SK-N-SH (cell line): ENCODE measurements at regions not wholly inside any gene's neighbourhood (a gene's known extent, or its start where the extent isn't known, plus 50 kb on each side); places are given as distances from the start of the nearest gene placed in this dataset.

Source experiments
- CTCF ChIA-PET: fragments of 300-600, 350-600 bp; formaldehyde crosslinking; extraction: SDS; loops from one replicate; lab custom pipeline; 2021; lab: Yijun Ruan, JAX
- POLR2A ChIA-PET: fragments of 350-600 bp; sonication (Branson Sonifier 250); formaldehyde crosslinking; extraction: SDS; loops from one replicate; lab custom pipeline; 2020; ENCODE audit warnings: antibody characterized with exemption, inconsistent platforms; lab: Yijun Ruan, JAX
- DNase-seq: peaks from one replicate; pipeline ENCODE4 v3.0.0; 2012
- H2AFZ ChIP-seq: fragments of 200-600 bp; sonication (generic); 2 replicates; pipeline ENCODE4 v1.8.1; 2016; ENCODE audit warnings: antibody characterized with exemption, mild to moderate bottlenecking, low read depth
- H3F3A ChIP-seq: fragments of 200-600 bp; sonication (generic); replicated peaks from 2 replicates; pipeline ENCODE3; 2016; ENCODE audit warnings: antibody characterized with exemption, mild to moderate bottlenecking; ENCODE audit not compliant: insufficient read depth
- H3K27ac ChIP-seq, 2 experiments: fragments of 200-500 bp in 1 of 2; fragments of 200-600 bp in 1 of 2; sonication (Bioruptor generic) in 1 of 2; sonication (generic), shearing (Covaris generic) in 1 of 2; 2 replicates each; pipeline versions ENCODE4 v1.5.1 to v1.6.1; 2014 to 2016; ENCODE audit warnings: low read depth in 2 of 2, inconsistent platforms in 1 of 2, low read length in 1 of 2, mild to moderate bottlenecking in 1 of 2, mixed read lengths in 1 of 2
- H3K27me3 ChIP-seq: fragments of 200-600 bp; sonication (generic), shearing (Covaris generic); 2 replicates; pipeline ENCODE4 v1.6.1; 2016; ENCODE audit warnings: mixed run types; ENCODE audit not compliant: insufficient read depth
- H3K36me3 ChIP-seq, 2 experiments: fragments of 200-500 bp in 1 of 2; fragments of 200-600 bp in 1 of 2; sonication (Bioruptor generic) in 1 of 2; sonication (generic) in 1 of 2; replicated peaks in 1 of 2; 2 replicates each; pipeline versions ENCODE3 to v1.5.1; 2014 to 2016; ENCODE audit warnings: low read length in 1 of 2, mild to moderate bottlenecking in 1 of 2; ENCODE audit not compliant: insufficient read depth in 2 of 2, control insufficient read depth in 1 of 2
- H3K4me1 ChIP-seq, 2 experiments: fragments of 200-500 bp in 1 of 2; fragments of 200-600 bp in 1 of 2; sonication (Bioruptor generic) in 1 of 2; sonication (generic), shearing (Covaris generic) in 1 of 2; 2 replicates each; pipeline versions ENCODE4 v1.5.1 to v1.6.1; 2014 to 2016; ENCODE audit warnings: low read depth in 1 of 2, low read length in 1 of 2, mixed run types in 1 of 2; ENCODE audit not compliant: insufficient read depth in 2 of 2, control insufficient read depth in 1 of 2
- H3K4me2 ChIP-seq: fragments of 200-600 bp; sonication (generic), shearing (Covaris generic); 2 replicates; pipeline ENCODE4 v1.6.1; 2017; ENCODE audit warnings: mixed run types
- H3K4me3 ChIP-seq, 2 experiments: fragments of 200-500 bp in 1 of 2; fragments of 200-600 bp in 1 of 2; sonication (Bioruptor generic) in 1 of 2; sonication (generic), shearing (Covaris generic) in 1 of 2; 2 replicates each; pipeline versions ENCODE4 v1.5.1 to v1.8.1; 2014 to 2016; ENCODE audit warnings: low read depth in 2 of 2, inconsistent platforms in 1 of 2, low read length in 1 of 2, mild to moderate bottlenecking in 1 of 2, mixed read lengths in 1 of 2, moderate library complexity in 1 of 2
- H3K79me2 ChIP-seq: fragments of 200-600 bp; sonication (generic); 2 replicates; pipeline ENCODE4 v1.8.1; 2017; ENCODE audit warnings: mild to moderate bottlenecking; ENCODE audit not compliant: insufficient read depth
- H3K9ac ChIP-seq: fragments of 200-600 bp; sonication (generic); 2 replicates; pipeline ENCODE4 v1.6.1; 2017; ENCODE audit warnings: mixed run types
- H3K9me2 ChIP-seq: fragments of 200-600 bp; sonication (generic); 2 replicates; pipeline ENCODE4 v1.6.1; 2017; ENCODE audit warnings: mixed run types
- H3K9me3 ChIP-seq: fragments of 200-600 bp; sonication (generic); 2 replicates; pipeline ENCODE4 v1.6.1; 2017; ENCODE audit warnings: mixed run types, mild to moderate bottlenecking, moderate library complexity
- H4K20me1 ChIP-seq: fragments of 200-600 bp; sonication (generic); 2 replicates; pipeline ENCODE4 v1.6.1; 2017; ENCODE audit warnings: mild to moderate bottlenecking, mixed run types; ENCODE audit not compliant: insufficient read depth
- CHD2 ChIP-seq: fragments of 150-350 bp; IDR thresholded peaks from 2 replicates; pipeline ENCODE4 v1.6.1; 2018; ENCODE audit warnings: low read length; ENCODE audit not compliant: partially characterized antibody
- EP300 ChIP-seq, 2 experiments: IDR thresholded peaks; 2 replicates each; pipeline versions ENCODE4 v1.4.0 to v1.6.1; 2012; ENCODE audit warnings: borderline replicate concordance in 1 of 2, low read depth in 1 of 2, low read length in 1 of 2
- FOSL2 ChIP-seq: IDR thresholded peaks from 2 replicates; pipeline ENCODE4 v1.4.0; 2012; ENCODE audit warnings: low read depth, mild to moderate bottlenecking, moderate library complexity, borderline replicate concordance
- FOXM1 ChIP-seq: IDR thresholded peaks from 2 replicates; pipeline ENCODE4 v1.4.0; 2012; ENCODE audit warnings: low read depth, mild to moderate bottlenecking
- GABPA ChIP-seq: IDR thresholded peaks from 2 replicates; pipeline ENCODE4 v1.4.0; 2012; ENCODE audit warnings: low read depth, mild to moderate bottlenecking
- GATA2 ChIP-seq: sonication (generic); formaldehyde crosslinking; IDR thresholded peaks from 2 replicates; pipeline ENCODE4 v1.5.0; 2020; ENCODE audit warnings: mild to moderate bottlenecking, missing genetic modification reagents
- JUND ChIP-seq: IDR thresholded peaks from 2 replicates; pipeline ENCODE4 v1.4.0; 2012
- MEF2A ChIP-seq: IDR thresholded peaks from 2 replicates; pipeline ENCODE4 v1.4.0; 2012; ENCODE audit warnings: low read depth, borderline replicate concordance
- NFIC ChIP-seq: IDR thresholded peaks from 2 replicates; pipeline ENCODE4 v1.4.0; 2012; ENCODE audit warnings: borderline replicate concordance
- NRF1 ChIP-seq: IDR thresholded peaks from 2 replicates; pipeline ENCODE4 v1.6.1; 2012; ENCODE audit warnings: low read depth, mild to moderate bottlenecking, low read length
- POLR2AphosphoS5 ChIP-seq: IDR thresholded peaks from 2 replicates; pipeline ENCODE4 v1.6.1; 2012; ENCODE audit warnings: low read depth, low read length
- RCOR1 ChIP-seq: fragments of 150-350 bp; IDR thresholded peaks from 2 replicates; pipeline ENCODE4 v1.6.1; 2017; ENCODE audit warnings: antibody characterized with exemption, low read length
- RFX5 ChIP-seq: IDR thresholded peaks from 2 replicates; pipeline ENCODE4 v1.6.1; 2012; ENCODE audit warnings: mild to moderate bottlenecking, improper control_type of control experiment, low read length
- RXRA ChIP-seq: IDR thresholded peaks from 2 replicates; pipeline ENCODE4 v1.4.0; 2012; ENCODE audit warnings: low read depth, mild to moderate bottlenecking, borderline replicate concordance
- SIN3A ChIP-seq: IDR thresholded peaks from 2 replicates; pipeline ENCODE4 v1.6.1; 2012; ENCODE audit warnings: low read depth, mild to moderate bottlenecking, low read length, moderate library complexity, borderline replicate concordance
- SMC3 ChIP-seq: IDR thresholded peaks from 2 replicates; pipeline ENCODE4 v1.6.1; 2012; ENCODE audit warnings: low read depth, low read length, improper control_type of control experiment
- TAF1 ChIP-seq: IDR thresholded peaks from 2 replicates; pipeline ENCODE4 v1.6.1; 2012; ENCODE audit warnings: low read depth, mild to moderate bottlenecking, low read length, moderate library complexity, borderline replicate concordance
- YY1 ChIP-seq: IDR thresholded peaks from 2 replicates; pipeline ENCODE4 v1.4.0; 2012; ENCODE audit warnings: low read depth, mild to moderate bottlenecking
- WGBS: methylation state at CpG from one replicate; pipeline ENCODE4 v1.1.6; 2017; ENCODE audit warnings: low lambda C conversion rate; 5-methylcytosine and 5-hydroxymethylcytosine counted together
- TF ChIP-seq, protein P1 (sequence below): IDR thresholded peaks from 2 replicates; pipeline ENCODE4 v1.6.1; 2012; ENCODE audit warnings: mild to moderate bottlenecking, low read depth, low read length, moderate library complexity
- TF ChIP-seq, protein P2 (sequence below): IDR thresholded peaks from 2 replicates; pipeline ENCODE4 v1.4.0; 2012; ENCODE audit warnings: low read depth, borderline replicate concordance

DNA sequence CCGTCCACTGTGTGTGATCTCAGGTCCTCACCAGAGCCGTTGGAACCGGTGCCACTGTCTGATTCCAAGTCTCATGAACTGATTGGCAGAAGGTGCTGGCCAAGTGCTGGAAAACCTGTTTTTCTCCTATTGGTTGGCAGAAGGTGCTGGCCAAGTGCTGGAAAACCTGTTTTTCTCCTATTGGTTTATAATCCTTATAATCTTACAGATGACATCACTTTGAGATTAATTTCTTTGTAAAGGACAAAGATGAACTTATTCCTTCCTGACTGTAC lies 1106.3 kb downstream of the BRD1 start:
- H3K36me3 ChIP-seq = no peaks in the 10 kb centered on the region
- no peak overlapping the region for H3K4me3 ChIP-seq
- H3K9me2 ChIP-seq = no peaks in the 10 kb centered on the region
- POLR2A ChIA-PET = no interaction called here
- no peak overlapping the region for H3K9ac ChIP-seq
- no peaks in the 10 kb centered on the region for H3K4me1 ChIP-seq
- DNase-seq = no peak
- CTCF ChIA-PET = no interaction called here
- no peak overlapping the region for H3K27ac ChIP-seq
- H3K27me3 ChIP-seq = no peaks in the 10 kb centered on the region; the same call in 1 of the 2 replicates
- H3F3A ChIP-seq = no peaks in the 10 kb centered on the region
- H3K9me3 ChIP-seq = no peaks in the 10 kb centered on the region
- no peaks in the 10 kb centered on the region for H4K20me1 ChIP-seq
- no peaks in the 10 kb centered on the region for H3K79me2 ChIP-seq
- 50% methylated on average over 2 of the region's 3 CpGs for WGBS
- no peak for TF ChIP-seq RCOR1
- no peak for TF ChIP-seq RFX5
- TF ChIP-seq SMC3 = no peak
- TF ChIP-seq SIN3A = no peak
- TF ChIP-seq, protein P1, sequence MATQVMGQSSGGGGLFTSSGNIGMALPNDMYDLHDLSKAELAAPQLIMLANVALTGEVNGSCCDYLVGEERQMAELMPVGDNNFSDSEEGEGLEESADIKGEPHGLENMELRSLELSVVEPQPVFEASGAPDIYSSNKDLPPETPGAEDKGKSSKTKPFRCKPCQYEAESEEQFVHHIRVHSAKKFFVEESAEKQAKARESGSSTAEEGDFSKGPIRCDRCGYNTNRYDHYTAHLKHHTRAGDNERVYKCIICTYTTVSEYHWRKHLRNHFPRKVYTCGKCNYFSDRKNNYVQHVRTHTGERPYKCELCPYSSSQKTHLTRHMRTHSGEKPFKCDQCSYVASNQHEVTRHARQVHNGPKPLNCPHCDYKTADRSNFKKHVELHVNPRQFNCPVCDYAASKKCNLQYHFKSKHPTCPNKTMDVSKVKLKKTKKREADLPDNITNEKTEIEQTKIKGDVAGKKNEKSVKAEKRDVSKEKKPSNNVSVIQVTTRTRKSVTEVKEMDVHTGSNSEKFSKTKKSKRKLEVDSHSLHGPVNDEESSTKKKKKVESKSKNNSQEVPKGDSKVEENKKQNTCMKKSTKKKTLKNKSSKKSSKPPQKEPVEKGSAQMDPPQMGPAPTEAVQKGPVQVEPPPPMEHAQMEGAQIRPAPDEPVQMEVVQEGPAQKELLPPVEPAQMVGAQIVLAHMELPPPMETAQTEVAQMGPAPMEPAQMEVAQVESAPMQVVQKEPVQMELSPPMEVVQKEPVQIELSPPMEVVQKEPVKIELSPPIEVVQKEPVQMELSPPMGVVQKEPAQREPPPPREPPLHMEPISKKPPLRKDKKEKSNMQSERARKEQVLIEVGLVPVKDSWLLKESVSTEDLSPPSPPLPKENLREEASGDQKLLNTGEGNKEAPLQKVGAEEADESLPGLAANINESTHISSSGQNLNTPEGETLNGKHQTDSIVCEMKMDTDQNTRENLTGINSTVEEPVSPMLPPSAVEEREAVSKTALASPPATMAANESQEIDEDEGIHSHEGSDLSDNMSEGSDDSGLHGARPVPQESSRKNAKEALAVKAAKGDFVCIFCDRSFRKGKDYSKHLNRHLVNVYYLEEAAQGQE = no peak
- TF ChIP-seq EP300 (IDR thresholded peaks at IDR 0.05; ENCODE audit: borderline replicate concordance in 1 of 2, low read depth in 1 of 2, low read length in 1 of 2) = no peak
- no peak for TF ChIP-seq NRF1
- TF ChIP-seq JUND = no peak
- TF ChIP-seq TAF1 = no peak
- TF ChIP-seq POLR2AphosphoS5 = no peak
- no peak for TF ChIP-seq MEF2A
- TF ChIP-seq RXRA = no peak
- TF ChIP-seq FOXM1 = no peak
- TF ChIP-seq GABPA = no peak
- no peak for TF ChIP-seq NFIC
- TF ChIP-seq FOSL2 = no peak
- TF ChIP-seq GATA2 (CRISPR knock-in tag) = no peak
- no peak for TF ChIP-seq YY1
- no peak for TF ChIP-seq CHD2
- TF ChIP-seq, protein P2, sequence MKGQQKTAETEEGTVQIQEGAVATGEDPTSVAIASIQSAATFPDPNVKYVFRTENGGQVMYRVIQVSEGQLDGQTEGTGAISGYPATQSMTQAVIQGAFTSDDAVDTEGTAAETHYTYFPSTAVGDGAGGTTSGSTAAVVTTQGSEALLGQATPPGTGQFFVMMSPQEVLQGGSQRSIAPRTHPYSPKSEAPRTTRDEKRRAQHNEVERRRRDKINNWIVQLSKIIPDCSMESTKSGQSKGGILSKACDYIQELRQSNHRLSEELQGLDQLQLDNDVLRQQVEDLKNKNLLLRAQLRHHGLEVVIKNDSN = no peak
- no peak overlapping the region for H3K4me2 ChIP-seq
- no peak overlapping the region for H2AFZ ChIP-seq
